Endothelial cell of umbilical vein (primary cell): ENCODE measurements at regions not wholly inside any gene's neighbourhood (a gene's known extent, or its start where the extent isn't known, plus 50 kb on each side); places are given as distances from the start of the nearest gene placed in this dataset.

ENCODE experiments used
- BruUV-seq: library from RNA; stranded (reverse); fragments of 400-500 nt; replicated peaks from 2 replicates; lab custom pipeline; 2021; lab: Mats Ljungman, UMichigan
- CTCF ChIA-PET: fragments of 300-600, 350-600 bp; sonication (Branson Sonifier 250); formaldehyde crosslinking; loops from one replicate; lab custom pipeline; 2021; ENCODE audit warnings: antibody characterized with exemption, inconsistent platforms; lab: Charles Lee
- POLR2A ChIA-PET: fragments of 300-600, 350-600 bp; sonication (Branson Sonifier 250); formaldehyde crosslinking; loops from one replicate; lab custom pipeline; 2021; ENCODE audit warnings: antibody characterized with exemption, inconsistent platforms; lab: Charles Lee
- DNase-seq: peaks from one replicate; pipeline ENCODE4 v3.0.0-alpha.2; 2011; ENCODE audit warnings: low read depth, low spot score
- FAIRE-seq: peaks from 2 replicates; lab custom pipeline; 2011; peaks lifted over from hg19 to GRCh38; lab: Jason Lieb, UNC
- H2AFZ ChIP-seq: 2 replicates; pipeline ENCODE4 v1.6.0; 2012; ENCODE audit warnings: low read depth, low read length, control low read depth, inconsistent platforms
- H3K27ac ChIP-seq: 2 replicates; pipeline ENCODE4 v1.5.1; 2011; ENCODE audit warnings: low read depth, mild to moderate bottlenecking, control low read depth, low read length, moderate library complexity; ENCODE audit not compliant: insufficient read depth
- H3K27me3 ChIP-seq, 2 experiments: 2 replicates each; pipeline versions ENCODE4 v1.6.0 to v1.6.1; 2011; ENCODE audit warnings: low read length in 2 of 2, mixed read lengths in 1 of 2; ENCODE audit not compliant: control insufficient read depth in 2 of 2, insufficient read depth in 2 of 2
- H3K36me3 ChIP-seq, 2 experiments: 2 replicates in 1 of 2; 3 replicates in 1 of 2; pipeline ENCODE4 v1.5.1; 2011; ENCODE audit warnings: low read length in 2 of 2, mild to moderate bottlenecking in 1 of 2, moderate library complexity in 1 of 2; ENCODE audit not compliant: control insufficient read depth in 2 of 2, insufficient read depth in 2 of 2; ENCODE audit errors: extremely low read depth in 1 of 2
- H3K4me1 ChIP-seq: 3 replicates; pipeline ENCODE4 v1.5.1; 2011; ENCODE audit warnings: mild to moderate bottlenecking, low read length; ENCODE audit not compliant: control insufficient read depth, insufficient read depth; ENCODE audit errors: extremely low read depth
- H3K4me2 ChIP-seq: 2 replicates; pipeline ENCODE4 v1.6.1; 2011; ENCODE audit warnings: low read length, control low read depth, mixed read lengths; ENCODE audit not compliant: insufficient read depth
- H3K4me3 ChIP-seq, 3 experiments: fragments of 200-600 bp in 1 of 3; sonication (generic), shearing (Covaris generic) in 1 of 3; replicated peaks in 1 of 3; 2 replicates each; pipeline ENCODE4 v1.5.1; 2011 to 2016; ENCODE audit warnings: control low read depth in 3 of 3, low read length in 3 of 3, mild to moderate bottlenecking in 2 of 3, inconsistent platforms in 1 of 3, low read depth in 1 of 3, moderate library complexity in 1 of 3; ENCODE audit not compliant: insufficient read depth in 1 of 3
- H3K79me2 ChIP-seq: 2 replicates; pipeline ENCODE4 v1.6.0; 2012; ENCODE audit warnings: low read length, inconsistent platforms; ENCODE audit not compliant: control insufficient read depth, insufficient read depth
- H3K9ac ChIP-seq: replicated peaks from 2 replicates; pipeline ENCODE3; 2011; ENCODE audit warnings: low read length, control low read depth; ENCODE audit not compliant: insufficient read depth; ENCODE audit errors: extremely low read depth
- H3K9me1 ChIP-seq: replicated peaks from 3 replicates; pipeline ENCODE4 v1.6.0; 2011; ENCODE audit warnings: mild to moderate bottlenecking, low read length; ENCODE audit not compliant: control insufficient read depth, insufficient read depth; ENCODE audit errors: extremely low read depth
- H3K9me3 ChIP-seq: replicated peaks from 2 replicates; pipeline ENCODE4 v1.5.1; 2012; ENCODE audit warnings: low read length, inconsistent platforms; ENCODE audit not compliant: control insufficient read depth, insufficient read depth
- H4K20me1 ChIP-seq: replicated peaks from 2 replicates; pipeline ENCODE3; 2011; ENCODE audit warnings: mild to moderate bottlenecking, low read length; ENCODE audit not compliant: control insufficient read depth, insufficient read depth; ENCODE audit errors: extremely low read depth
- EZH2 ChIP-seq: IDR thresholded peaks from 2 replicates; pipeline ENCODE4 v1.6.1; 2012; ENCODE audit warnings: borderline replicate concordance, low read depth, mild to moderate bottlenecking, moderate library complexity, low read length, inconsistent platforms; ENCODE audit not compliant: severe bottlenecking
- JUN ChIP-seq: IDR thresholded peaks from 2 replicates; pipeline ENCODE4 v1.6.1; 2011; ENCODE audit warnings: borderline replicate concordance, low read depth; ENCODE audit not compliant: insufficient read length, insufficient read depth
- MYC ChIP-seq: IDR thresholded peaks from one replicate; pipeline ENCODE4 v1.6.1; 2011; ENCODE audit warnings: mild to moderate bottlenecking, low read depth, low read length
- POLR2A ChIP-seq: IDR thresholded peaks from 2 replicates; pipeline ENCODE4 v1.6.1; 2012; ENCODE audit warnings: low read depth, mild to moderate bottlenecking, control low read depth, low read length
- POLR2AphosphoS5 ChIP-seq: IDR thresholded peaks from 2 replicates; pipeline ENCODE4 v1.6.1; 2012; ENCODE audit warnings: low read depth, mild to moderate bottlenecking, control low read depth, low read length, moderate library complexity; ENCODE audit not compliant: insufficient read depth
- dilution Hi-C: fragments of 300-500 bp; cut with MboI; formaldehyde crosslinking; loops from one replicate; pipeline ENCODE4 v1.15.0; 2019; ENCODE audit warnings: low sequenced_read_pairs; ENCODE audit not compliant: extremely low pct_ligation_motif_present
- intact Hi-C: fragments of 100-400 bp; cut with micrococcal nuclease; formaldehyde crosslinking; loops from one replicate; pipeline ENCODE4 v1.10.0; 2022
- TF ChIP-seq, protein P1 (sequence below): IDR thresholded peaks from 2 replicates; pipeline ENCODE4 v1.6.1; 2011; ENCODE audit not compliant: insufficient read depth, insufficient read length
- TF ChIP-seq, protein P2 (sequence below), 2 donors: IDR thresholded peaks; 1 replicate in 1 of 2; 2 replicates in 1 of 2; pipeline ENCODE4 v1.5.1; 2011; ENCODE audit warnings: low read length in 2 of 2, mild to moderate bottlenecking in 2 of 2, moderate library complexity in 2 of 2, control low read depth in 1 of 2, inconsistent platforms in 1 of 2, low read depth in 1 of 2; ENCODE audit not compliant: insufficient read depth in 1 of 2; ENCODE audit errors: extremely low read depth in 1 of 2

DNA sequence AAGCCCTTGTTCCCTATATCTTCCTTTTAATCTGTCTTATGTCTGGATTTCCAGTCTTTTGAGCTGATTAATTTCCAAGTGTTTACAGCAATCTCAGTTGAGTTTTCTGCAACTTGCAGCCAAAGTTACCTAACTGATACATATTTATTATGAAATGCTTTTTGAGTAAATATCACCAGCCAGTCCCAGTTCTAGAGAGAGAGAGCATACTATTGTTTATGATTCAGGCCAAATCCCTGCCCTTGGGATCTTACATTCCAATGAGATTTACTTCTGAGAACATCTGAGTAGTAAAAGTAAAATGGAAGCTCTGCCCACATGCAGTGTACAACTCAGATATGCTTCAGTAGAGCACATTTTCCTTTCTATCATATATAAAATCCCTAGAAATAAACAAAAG is 661.7 kb downstream of the KCTD16 start:
- H3K4me2 ChIP-seq, result no peak overlapping the region
- no peaks in the 10 kb centered on the region for H3K4me1 ChIP-seq
- no peak overlapping the region for H3K4me3 ChIP-seq
- no peak overlapping the region for H2AFZ ChIP-seq
- CTCF ChIA-PET, result no interaction called here
- no peak overlapping the region for H3K9ac ChIP-seq
- no peaks in the 10 kb centered on the region for H3K27me3 ChIP-seq
- dilution Hi-C loops (no loop called here), intact Hi-C loops (no loop called here)
- H3K9me3 ChIP-seq, result no peaks in the 10 kb centered on the region
- no peak overlapping the region for H3K27ac ChIP-seq
- FAIRE-seq, result no peak
- no TSS peak for BruUV-seq
- DNase-seq, result no peak
- no peaks in the 10 kb centered on the region for H3K36me3 ChIP-seq
- no peaks in the 10 kb centered on the region for H4K20me1 ChIP-seq
- H3K9me1 ChIP-seq, result no peaks in the 10 kb centered on the region
- TF ChIP-seq MYC (no peak), POLR2AphosphoS5 (no peak), JUN (no peak), EZH2 (no peak), POLR2A (no peak)
- TF ChIP-seq, protein P1, sequence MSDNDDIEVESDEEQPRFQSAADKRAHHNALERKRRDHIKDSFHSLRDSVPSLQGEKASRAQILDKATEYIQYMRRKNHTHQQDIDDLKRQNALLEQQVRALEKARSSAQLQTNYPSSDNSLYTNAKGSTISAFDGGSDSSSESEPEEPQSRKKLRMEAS, result no peak
- TF ChIP-seq, protein P2, sequence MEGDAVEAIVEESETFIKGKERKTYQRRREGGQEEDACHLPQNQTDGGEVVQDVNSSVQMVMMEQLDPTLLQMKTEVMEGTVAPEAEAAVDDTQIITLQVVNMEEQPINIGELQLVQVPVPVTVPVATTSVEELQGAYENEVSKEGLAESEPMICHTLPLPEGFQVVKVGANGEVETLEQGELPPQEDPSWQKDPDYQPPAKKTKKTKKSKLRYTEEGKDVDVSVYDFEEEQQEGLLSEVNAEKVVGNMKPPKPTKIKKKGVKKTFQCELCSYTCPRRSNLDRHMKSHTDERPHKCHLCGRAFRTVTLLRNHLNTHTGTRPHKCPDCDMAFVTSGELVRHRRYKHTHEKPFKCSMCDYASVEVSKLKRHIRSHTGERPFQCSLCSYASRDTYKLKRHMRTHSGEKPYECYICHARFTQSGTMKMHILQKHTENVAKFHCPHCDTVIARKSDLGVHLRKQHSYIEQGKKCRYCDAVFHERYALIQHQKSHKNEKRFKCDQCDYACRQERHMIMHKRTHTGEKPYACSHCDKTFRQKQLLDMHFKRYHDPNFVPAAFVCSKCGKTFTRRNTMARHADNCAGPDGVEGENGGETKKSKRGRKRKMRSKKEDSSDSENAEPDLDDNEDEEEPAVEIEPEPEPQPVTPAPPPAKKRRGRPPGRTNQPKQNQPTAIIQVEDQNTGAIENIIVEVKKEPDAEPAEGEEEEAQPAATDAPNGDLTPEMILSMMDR (IDR thresholded peaks at IDR 0.05; ENCODE audit: extremely low read depth in 1 of 2, insufficient read depth in 1 of 2, low read depth in 1 of 2, low read length in 2 of 2), result no peak
- POLR2A ChIA-PET, result no interaction called here
- no peaks in the 10 kb centered on the region for H3K79me2 ChIP-seq
